Hepatocyte (in vitro differentiated cells): ENCODE measurements at regions not wholly inside any gene's neighbourhood (a gene's known extent, or its start where the extent isn't known, plus 50 kb on each side); places are given as distances from the start of the nearest gene placed in this dataset.

Source experiments
- DNase-seq: peaks from one replicate; pipeline ENCODE4 v3.0.0-alpha.2; 2016; ENCODE audit warnings: low spot score
- H2AFZ ChIP-seq: fragments of 200-600 bp; sonication (generic); 2 replicates; pipeline ENCODE4 v1.6.0; 2016; ENCODE audit warnings: antibody characterized with exemption, mild to moderate bottlenecking
- H3K27ac ChIP-seq: fragments of 200-600 bp; sonication (generic); 2 replicates; pipeline ENCODE4 v1.5.1; 2016; ENCODE audit warnings: mild to moderate bottlenecking
- H3K27me3 ChIP-seq: fragments of 200-600 bp; sonication (generic); 2 replicates; pipeline ENCODE4 v1.6.1; 2016
- H3K36me3 ChIP-seq: fragments of 200-600 bp; sonication (generic); replicated peaks from 2 replicates; pipeline ENCODE4 v1.5.1; 2016; ENCODE audit warnings: low read depth; ENCODE audit not compliant: insufficient read depth
- H3K4me1 ChIP-seq: fragments of 200-600 bp; sonication (generic); 2 replicates; pipeline ENCODE4 v1.5.1; 2016; ENCODE audit warnings: mild to moderate bottlenecking, moderate library complexity; ENCODE audit not compliant: insufficient read depth
- H3K4me2 ChIP-seq: fragments of 200-600 bp; sonication (generic); 2 replicates; pipeline ENCODE4 v1.6.0; 2016
- H3K4me3 ChIP-seq: fragments of 200-600 bp; sonication (generic); 2 replicates; pipeline ENCODE4 v1.5.1; 2016; ENCODE audit warnings: mild to moderate bottlenecking
- H3K79me2 ChIP-seq: fragments of 200-600 bp; sonication (generic); 2 replicates; pipeline ENCODE4 v1.6.0; 2017; ENCODE audit warnings: mild to moderate bottlenecking
- H3K9me2 ChIP-seq: fragments of 200-600 bp; sonication (generic); replicated peaks from 2 replicates; pipeline ENCODE4 v1.6.0; 2017; ENCODE audit warnings: mild to moderate bottlenecking; ENCODE audit not compliant: insufficient read depth
- H3K9me3 ChIP-seq: fragments of 200-600 bp; sonication (generic); 2 replicates; pipeline ENCODE4 v1.5.1; 2016; ENCODE audit warnings: low read depth, mild to moderate bottlenecking
- H4K20me1 ChIP-seq: fragments of 200-600 bp; sonication (generic); 2 replicates; pipeline ENCODE4 v1.6.0; 2016; ENCODE audit warnings: mild to moderate bottlenecking; ENCODE audit not compliant: insufficient read depth, poor library complexity, severe bottlenecking
- CTCF ChIP-seq: fragments of 200-600 bp; sonication (generic); IDR thresholded peaks from 2 replicates; pipeline ENCODE4 v1.5.1; 2016; ENCODE audit warnings: antibody characterized with exemption, mild to moderate bottlenecking; ENCODE audit not compliant: poor library complexity
- EZH2 ChIP-seq: fragments of 200-600 bp; sonication (generic); IDR thresholded peaks from 2 replicates; pipeline ENCODE4 v1.6.1; 2016; ENCODE audit warnings: antibody characterized with exemption, mild to moderate bottlenecking, borderline replicate concordance
- EZH2phosphoT487 ChIP-seq: fragments of 200-600 bp; sonication (generic); IDR thresholded peaks from one replicate; pipeline ENCODE4 v1.6.1; 2018; ENCODE audit warnings: antibody characterized with exemption, mild to moderate bottlenecking, low read depth, moderate library complexity; ENCODE audit not compliant: unreplicated experiment, severe bottlenecking

- Histone ChIP-seq H3K9me3 (no peaks in the 10 kb centered on the region), H3K27ac (no peak overlapping the region), H3K4me2 (no peak overlapping the region), H2AFZ (no peak overlapping the region), H3K9me2 (no peaks in the 10 kb centered on the region), H3K79me2 (no peaks in the 10 kb centered on the region), H3K4me3 (no peak overlapping the region), H4K20me1 (no peaks in the 10 kb centered on the region), H3K4me1 (no peaks in the 10 kb centered on the region), H3K27me3 (no peaks in the 10 kb centered on the region), H3K36me3 (no peaks in the 10 kb centered on the region)
- TF ChIP-seq EZH2phosphoT487, result no peak
- TF ChIP-seq CTCF, result no peak
- no peak for TF ChIP-seq EZH2
- no peak for DNase-seq
Observed at GRCh38 chr1:198106011-198106410, 50.8 kb upstream of the NEK7 start.
